GM23338 (cell line): ENCODE measurements at regions not wholly inside any gene's neighbourhood (a gene's known extent, or its start where the extent isn't known, plus 50 kb on each side); places are given as distances from the start of the nearest gene placed in this dataset.

Experiments used
- ATAC-seq: fragments of 200-7000 bp; cut with Tn5 transposase; 3 replicates; pipeline ENCODE4 v1.9.1; 2020
- DNase-seq: peaks from one replicate; pipeline ENCODE4 v3.0.0-alpha.2; 2015; ENCODE audit warnings: low spot score
- H2AFZ ChIP-seq: fragments of 200-600 bp; sonication (generic); 2 replicates; pipeline ENCODE4 v1.8.0; 2016; ENCODE audit warnings: antibody characterized with exemption, mild to moderate bottlenecking, moderate library complexity
- H3F3A ChIP-seq: fragments of 200-600 bp; sonication (generic); replicated peaks from 2 replicates; pipeline ENCODE4 v1.8.0; 2017; ENCODE audit warnings: antibody characterized with exemption, mixed run types, low read depth
- H3K27ac ChIP-seq: fragments of 200-600 bp; sonication (generic); 2 replicates; pipeline ENCODE4 v1.6.1; 2016; ENCODE audit warnings: low read depth
- H3K27me3 ChIP-seq: fragments of 200-600 bp; sonication (generic); 2 replicates; pipeline ENCODE4 v1.8.0; 2016; ENCODE audit warnings: mild to moderate bottlenecking, mixed run types, moderate library complexity; ENCODE audit not compliant: insufficient read depth
- H3K36me3 ChIP-seq: fragments of 200-600 bp; sonication (generic); 2 replicates; pipeline ENCODE4 v1.8.0; 2016; ENCODE audit warnings: mild to moderate bottlenecking; ENCODE audit not compliant: insufficient read depth
- H3K4me1 ChIP-seq: fragments of 200-600 bp; sonication (generic); 2 replicates; pipeline ENCODE4 v1.8.0; 2016; ENCODE audit warnings: mild to moderate bottlenecking, moderate library complexity; ENCODE audit not compliant: insufficient read depth
- H3K4me2 ChIP-seq: fragments of 200-600 bp; sonication (generic); 2 replicates; pipeline ENCODE4 v1.7.1; 2017; ENCODE audit warnings: mixed run types
- H3K4me3 ChIP-seq: fragments of 200-600 bp; sonication (generic); 2 replicates; pipeline ENCODE4 v1.6.1; 2016; ENCODE audit warnings: mixed run types
- H3K79me2 ChIP-seq: fragments of 200-600 bp; sonication (generic); replicated peaks from 2 replicates; pipeline ENCODE4 v1.8.0; 2017; ENCODE audit warnings: mild to moderate bottlenecking; ENCODE audit not compliant: insufficient read depth
- H3K9me2 ChIP-seq: fragments of 200-600 bp; sonication (generic); 2 replicates; pipeline ENCODE4 v1.8.0; 2017; ENCODE audit not compliant: insufficient read depth
- H4K20me1 ChIP-seq: fragments of 200-600 bp; sonication (generic); replicated peaks from 2 replicates; pipeline ENCODE4 v1.8.0; 2017; ENCODE audit warnings: mild to moderate bottlenecking; ENCODE audit not compliant: insufficient read depth
- H3K27ac Mint-ChIP-seq: 2 replicates; pipeline ENCODE4 v1.8.0; 2020; ENCODE audit warnings: inconsistent platforms, mild to moderate bottlenecking, moderate library complexity, mixed read lengths
- H3K27me3 Mint-ChIP-seq: 3 replicates; pipeline ENCODE4 v1.8.0; 2022; ENCODE audit warnings: low read depth, mild to moderate bottlenecking, moderate library complexity, mixed read lengths, inconsistent platforms; ENCODE audit not compliant: insufficient read depth, poor library complexity
- H3K36me3 Mint-ChIP-seq: 3 replicates; pipeline ENCODE4 v1.8.0; 2021; ENCODE audit warnings: low read depth, mild to moderate bottlenecking, inconsistent platforms, moderate library complexity, mixed read lengths
- H3K4me1 Mint-ChIP-seq: 3 replicates; pipeline ENCODE4 v1.8.0; 2020; ENCODE audit warnings: mild to moderate bottlenecking, inconsistent platforms, mixed read lengths
- H3K4me3 Mint-ChIP-seq: 3 replicates; pipeline ENCODE4 v1.8.0; 2021; ENCODE audit warnings: moderate library complexity, mild to moderate bottlenecking, inconsistent platforms, mixed read lengths
- H3K9me3 Mint-ChIP-seq: 3 replicates; pipeline ENCODE4 v1.8.0; 2020; ENCODE audit warnings: moderate library complexity, mild to moderate bottlenecking, inconsistent platforms, mixed read lengths
- CTCF ChIP-seq, 2 experiments: fragments of 200-600 bp in 1 of 2; sonication (generic) in 1 of 2; conservative IDR thresholded peaks; 2 replicates each; pipeline versions ENCODE4 v1.5.1 to v1.6.1; 2016 to 2017; ENCODE audit warnings: antibody characterized with exemption in 2 of 2, low read depth in 2 of 2, mild to moderate bottlenecking in 2 of 2, moderate library complexity in 1 of 2
- EZH2 ChIP-seq: fragments of 200-600 bp; sonication (generic); IDR thresholded peaks from one replicate; pipeline ENCODE4 v1.8.0; 2017; ENCODE audit warnings: antibody characterized with exemption, mild to moderate bottlenecking, low read depth; ENCODE audit not compliant: unreplicated experiment
- JUNB ChIP-seq: IDR thresholded peaks from one replicate; pipeline ENCODE4 v1.6.1; 2016; ENCODE audit warnings: antibody characterized with exemption; ENCODE audit not compliant: unreplicated experiment
- NANOG ChIP-seq: IDR thresholded peaks from 2 replicates; pipeline ENCODE4 v1.6.1; 2016; ENCODE audit warnings: antibody characterized with exemption, borderline replicate concordance
- POLR2AphosphoS5 ChIP-seq: IDR thresholded peaks from 2 replicates; pipeline ENCODE4 v1.6.1; 2016; ENCODE audit warnings: antibody characterized with exemption, low read depth
- REST ChIP-seq: IDR thresholded peaks from one replicate; pipeline ENCODE4 v1.6.1; 2018; ENCODE audit warnings: antibody characterized with exemption; ENCODE audit not compliant: unreplicated experiment
- STAT1 ChIP-seq: IDR thresholded peaks from one replicate; pipeline ENCODE4 v1.6.1; 2016; ENCODE audit warnings: antibody characterized with exemption; ENCODE audit not compliant: unreplicated experiment
- ZNF114 ChIP-seq: fragments of 250-450 bp; sonication (Bioruptor Pico); IDR thresholded peaks from 2 replicates; pipeline ENCODE4 v1.5.0; 2020; ENCODE audit warnings: mild to moderate bottlenecking, moderate library complexity
- ZNF462 ChIP-seq: fragments of 250-450 bp; sonication (Bioruptor Pico); IDR thresholded peaks from 2 replicates; pipeline ENCODE4 v1.5.0; 2020; ENCODE audit warnings: mild to moderate bottlenecking, moderate library complexity

- TF ChIP-seq ZNF462 (CRISPR knock-in tag) (no peak), REST (no peak), POLR2AphosphoS5 (no peak)
Observed at GRCh38 chrY:13053501-13053900, 148.8 kb downstream of the DDX3Y start (continued).

- no peak overlapping the region for H3K27ac Mint-ChIP-seq
- H3K27me3 Mint-ChIP-seq, result peaks cover 2% of the 10 kb centered on the region
- H3K9me3 Mint-ChIP-seq, result peaks cover 18% of the 10 kb centered on the region
- Histone ChIP-seq H3K27me3 (no peaks in the 10 kb centered on the region), H3K9me2 (no peaks in the 10 kb centered on the region), H3K36me3 (no peaks in the 10 kb centered on the region; the same call in 1 of the 2 replicates), H3K4me2 (no peak overlapping the region), H3K79me2 (no peaks in the 10 kb centered on the region), H3K27ac (no peak overlapping the region), H2AFZ (no peak overlapping the region), H4K20me1 (no peaks in the 10 kb centered on the region), H3K4me3 (no peak overlapping the region), H3F3A (no peaks in the 10 kb centered on the region), H3K4me1 (peaks cover 7% of the 10 kb centered on the region; the same call in 1 of the 2 replicates)
- peaks cover 14% of the 10 kb centered on the region for H3K36me3 Mint-ChIP-seq
- ATAC-seq, result no peak
- peaks cover 3% of the 10 kb centered on the region; the same call in 2 of the 3 replicates for H3K4me1 Mint-ChIP-seq
- no peak for DNase-seq
- H3K4me3 Mint-ChIP-seq, result no peak overlapping the region
- TF ChIP-seq REST (no peak), ZNF114 (no peak), JUNB (no peak), EZH2 (no peak), CTCF (conservative IDR thresholded peaks at IDR 0.05; ENCODE audit: low read depth in 2 of 2) (no peak), NANOG (no peak), POLR2AphosphoS5 (no peak), STAT1 (no peak)
Observed at GRCh38 chrY:13066372-13066771, 161.7 kb downstream of the DDX3Y start.
